ENCODE measurements at regions not wholly inside any gene's neighbourhood (a gene's known extent, or its start where the extent isn't known, plus 50 kb on each side); places are given as distances from the start of the nearest gene placed in this dataset.

- Histone ChIP-seq H3K9me3 (no peaks in the 10 kb centered on the region), H3K4me3 (no peak overlapping the region), H3K4me1 (no peaks in the 10 kb centered on the region), H3K27ac (no peak overlapping the region), H3K4me2 (no peak overlapping the region)
- no peak for ATAC-seq
- TF ChIP-seq HDAC2 (IDR thresholded peaks at IDR 0.05) (no peak), CBX2 (IDR thresholded peaks at IDR 0.05; ENCODE audit: borderline replicate concordance, low read depth) (no peak)
- DNase-seq (ENCODE audit: low read depth in 1 of 2, low spot score in 1 of 2), result no peak
- WGBS (ENCODE audit: missing lambda C conversion rate), result 93% methylated on average over 11 of the region's 23 CpGs
- ChIA-PET CTCF (no interaction called here), POLR2A (no interaction called here)
- FAIRE-seq, result no peak
Measured at GRCh38 chr19:5210556-5210955, 130.1 kb downstream of the PTPRS start.

- CTCF ChIA-PET, result interaction anchor here (1.2 kb wide), 2 partner anchors 9 to 53 kb away, joined by 3 read pairs; no protein-coding TSS in a partner anchor
- POLR2A ChIA-PET, result no interaction called here
- ATAC-seq, result no peak; a peak in 1 of 6 replicates
Measured at GRCh38 chr19:5207806-5208205, 132.8 kb downstream of the PTPRS start.

More at GRCh38 chr19:5207806-5208205, 132.8 kb downstream of the PTPRS start:
- 97% methylated on average over 15 of the region's 17 CpGs for WGBS (ENCODE audit: missing lambda C conversion rate)
- H3K9me3 ChIP-seq, result peaks cover 6% of the 10 kb centered on the region; the same call in 2 of the 3 replicates
- no peak for FAIRE-seq
- H3K27ac ChIP-seq, result no peak overlapping the region
- DNase-seq (ENCODE audit: low read depth in 1 of 2, low spot score in 1 of 2), result no peak
- no peaks in the 10 kb centered on the region for H3K4me1 ChIP-seq
- no peak overlapping the region for H3K4me2 ChIP-seq
- TF ChIP-seq SREBF2 (IDR thresholded peaks at IDR 0.05) (no peak), CBX2 (IDR thresholded peaks at IDR 0.05; ENCODE audit: borderline replicate concordance, low read depth) (no peak), RARB (CRISPR knock-in tag; IDR thresholded peaks at IDR 0.05) (no peak), ELK1 (IDR thresholded peaks at IDR 0.05; ENCODE audit: low read depth, low read length) (no peak), NPAS2 (CRISPR knock-in tag; IDR thresholded peaks at IDR 0.05; ENCODE audit: borderline replicate concordance) (no peak), USF2 (IDR thresholded peaks at IDR 0.05) (no peak), MAZ (IDR thresholded peaks at IDR 0.05; ENCODE audit: borderline replicate concordance, low read depth, low read length) (no peak), CHD2 (IDR thresholded peaks at IDR 0.05; ENCODE audit: low read length, partially characterized antibody) (no peak), ZSCAN20 (CRISPR knock-in tag; IDR thresholded peaks at IDR 0.05) (no peak), KDM5A (IDR thresholded peaks at IDR 0.05) (no peak), POLR2AphosphoS2 (conservative IDR thresholded peaks at IDR 0.05; ENCODE audit: low read length) (no peak), SMC3 (IDR thresholded peaks at IDR 0.05) (no peak), FOSL2 (IDR thresholded peaks at IDR 0.05) (no peak), FOSL2 (CRISPR knock-in tag; IDR thresholded peaks at IDR 0.05) (no peak), HOXB5 (CRISPR knock-in tag; IDR thresholded peaks at IDR 0.05) (no peak), PHF8 (IDR thresholded peaks at IDR 0.05; ENCODE audit: borderline replicate concordance, low read depth) (no peak), BHLHE40 (IDR thresholded peaks at IDR 0.05; ENCODE audit: low read depth, low read length) (no peak), HDAC2 (IDR thresholded peaks at IDR 0.05) (no peak), JUN (IDR thresholded peaks at IDR 0.05) (no peak), REST (IDR thresholded peaks at IDR 0.05) (no peak), KDM1A (IDR thresholded peaks at IDR 0.05; ENCODE audit: low read depth) (no peak)
- no peak overlapping the region for H3K4me3 ChIP-seq

Data from A549 (cell line).